ENCODE measurements at regions not wholly inside any gene's neighbourhood (a gene's known extent, or its start where the extent isn't known, plus 50 kb on each side); places are given as distances from the start of the nearest gene placed in this dataset.

DNA sequence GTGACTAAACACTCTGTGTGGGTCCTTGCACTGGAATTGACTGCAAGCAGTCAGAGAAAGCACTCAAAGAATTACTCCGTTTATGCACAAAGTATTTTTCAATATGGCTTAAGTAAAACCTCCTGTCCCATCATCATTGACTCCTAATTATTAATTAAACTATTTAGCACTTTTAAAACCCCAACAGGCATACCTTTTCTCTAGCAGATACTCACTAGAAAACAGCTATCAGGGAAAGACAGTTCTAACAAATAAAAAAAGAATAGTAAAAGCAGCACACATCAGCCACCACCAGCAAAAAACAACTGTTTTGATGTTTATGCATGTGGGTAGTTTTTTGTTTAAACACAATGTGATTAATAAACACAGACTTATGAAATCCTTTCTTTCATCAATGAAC lies 66.2 kb upstream of the GYPA start:
- Histone ChIP-seq H3K27ac (ENCODE audit: low read depth, low read length, poor library complexity, severe bottlenecking) (no peak overlapping the region), H3K4me1 (ENCODE audit: insufficient read depth, low read length, poor library complexity, severe bottlenecking) (no peaks in the 10 kb centered on the region), H3K27me3 (replicated peaks; ENCODE audit: insufficient read depth, low read depth, low read length, poor library complexity) (no peaks in the 10 kb centered on the region), H3K36me3 (ENCODE audit: insufficient read depth, low read length, poor library complexity, severe bottlenecking) (no peaks in the 10 kb centered on the region), H3K4me3 (ENCODE audit: low read depth, low read length, poor library complexity, severe bottlenecking) (no peak overlapping the region), H3K9me3 (ENCODE audit: low read depth, low read length, poor library complexity, severe bottlenecking) (no peaks in the 10 kb centered on the region)
- no TSS peak for BruUV-seq (replicated peaks)
- no peak for DNase-seq (ENCODE audit: low spot score)
- intact Hi-C loops (cut with micrococcal nuclease; ENCODE audit: unreplicated experiment) = no loop called here
- CTCF ChIA-PET = no interaction called here
- TF ChIP-seq CTCF (conservative IDR thresholded peaks at IDR 0.05; ENCODE audit: low read depth, low read length) (no peak), EZH2 (IDR thresholded peaks at IDR 0.05; ENCODE audit: borderline replicate concordance, low read depth, low read length, poor library complexity, severe bottlenecking) (no peak)
- POLR2A ChIA-PET (ENCODE audit: low non-redundant PET) = no interaction called here

DNA sequence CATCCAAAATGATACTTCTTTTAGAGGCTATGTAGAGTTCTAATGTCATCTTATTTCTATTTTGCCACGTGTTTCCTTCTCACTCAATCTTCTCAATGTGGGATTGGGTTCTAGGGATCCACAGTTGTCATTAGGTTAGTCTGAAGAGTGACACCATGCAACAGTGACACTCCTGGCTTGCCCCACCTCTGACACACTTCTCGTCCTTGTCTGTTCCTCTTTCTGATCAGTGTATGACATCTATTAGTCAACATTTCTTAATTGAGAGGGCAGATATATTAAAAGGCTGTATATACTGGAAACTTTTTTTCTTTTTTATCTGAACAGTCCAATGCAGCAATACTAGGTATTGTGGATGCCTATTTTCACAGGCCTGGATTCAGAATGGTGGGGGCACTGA lies 67.6 kb upstream of the GYPA start:
- ChIA-PET CTCF (no interaction called here), POLR2A (ENCODE audit: low non-redundant PET) (no interaction called here)
- H3K36me3 ChIP-seq (ENCODE audit: insufficient read depth, low read length, poor library complexity, severe bottlenecking) = no peaks in the 10 kb centered on the region
- no peaks in the 10 kb centered on the region for H3K9me3 ChIP-seq (ENCODE audit: low read depth, low read length, poor library complexity, severe bottlenecking)
- intact Hi-C loops (cut with micrococcal nuclease; ENCODE audit: unreplicated experiment) = no loop called here
- H3K4me3 ChIP-seq (ENCODE audit: low read depth, low read length, poor library complexity, severe bottlenecking) = no peak overlapping the region
- H3K27me3 ChIP-seq (replicated peaks; ENCODE audit: insufficient read depth, low read depth, low read length, poor library complexity) = no peaks in the 10 kb centered on the region
- no peak for TF ChIP-seq EZH2 (IDR thresholded peaks at IDR 0.05; ENCODE audit: borderline replicate concordance, low read depth, low read length, poor library complexity, severe bottlenecking)
- TF ChIP-seq CTCF (conservative IDR thresholded peaks at IDR 0.05; ENCODE audit: low read depth, low read length) = no peak
- no peak overlapping the region for H3K27ac ChIP-seq (ENCODE audit: low read depth, low read length, poor library complexity, severe bottlenecking)
- DNase-seq (ENCODE audit: low spot score) = no peak
- H3K4me1 ChIP-seq (ENCODE audit: insufficient read depth, low read length, poor library complexity, severe bottlenecking) = no peaks in the 10 kb centered on the region
- BruUV-seq (replicated peaks) = no TSS peak

DNA sequence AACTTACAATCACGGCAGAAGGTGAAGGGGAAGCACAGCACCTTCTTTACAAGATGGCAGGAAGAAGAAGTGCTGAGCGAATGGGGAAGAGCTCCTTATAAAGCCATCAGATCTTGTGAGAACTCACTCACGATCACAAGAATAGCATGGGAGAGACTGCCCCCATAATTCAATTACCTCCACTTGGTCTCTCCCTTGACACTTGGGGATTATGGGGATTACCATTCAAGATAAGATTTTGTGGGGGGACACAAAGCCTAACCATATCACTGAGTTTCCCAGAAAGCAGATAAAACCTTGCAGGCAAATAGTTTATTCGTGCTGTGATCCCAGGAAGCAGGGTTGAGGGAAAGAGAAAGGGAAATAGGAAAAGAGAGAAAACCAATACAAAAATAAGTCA lies 69.0 kb upstream of the GYPA start:
- no peak for TF ChIP-seq EZH2 (IDR thresholded peaks at IDR 0.05; ENCODE audit: borderline replicate concordance, low read depth, low read length, poor library complexity, severe bottlenecking)
- no peak for TF ChIP-seq CTCF (conservative IDR thresholded peaks at IDR 0.05; ENCODE audit: low read depth, low read length)
- no peak for DNase-seq (ENCODE audit: low spot score)
- ChIA-PET POLR2A (ENCODE audit: low non-redundant PET) (no interaction called here), CTCF (no interaction called here)
- H3K36me3 ChIP-seq (ENCODE audit: insufficient read depth, low read length, poor library complexity, severe bottlenecking) = no peaks in the 10 kb centered on the region
- no peaks in the 10 kb centered on the region for H3K4me1 ChIP-seq (ENCODE audit: insufficient read depth, low read length, poor library complexity, severe bottlenecking)
- no peaks in the 10 kb centered on the region for H3K9me3 ChIP-seq (ENCODE audit: low read depth, low read length, poor library complexity, severe bottlenecking)
- intact Hi-C loops (cut with micrococcal nuclease; ENCODE audit: unreplicated experiment) = no loop called here
- H3K27me3 ChIP-seq (replicated peaks; ENCODE audit: insufficient read depth, low read depth, low read length, poor library complexity) = no peaks in the 10 kb centered on the region
- H3K4me3 ChIP-seq (ENCODE audit: low read depth, low read length, poor library complexity, severe bottlenecking) = no peak overlapping the region
- no peak overlapping the region for H3K27ac ChIP-seq (ENCODE audit: low read depth, low read length, poor library complexity, severe bottlenecking)
- BruUV-seq (replicated peaks) = no TSS peak
